ENCODE measurements at regions not wholly inside any gene's neighbourhood (a gene's known extent, or its start where the extent isn't known, plus 50 kb on each side); places are given as distances from the start of the nearest gene placed in this dataset.

DNA sequence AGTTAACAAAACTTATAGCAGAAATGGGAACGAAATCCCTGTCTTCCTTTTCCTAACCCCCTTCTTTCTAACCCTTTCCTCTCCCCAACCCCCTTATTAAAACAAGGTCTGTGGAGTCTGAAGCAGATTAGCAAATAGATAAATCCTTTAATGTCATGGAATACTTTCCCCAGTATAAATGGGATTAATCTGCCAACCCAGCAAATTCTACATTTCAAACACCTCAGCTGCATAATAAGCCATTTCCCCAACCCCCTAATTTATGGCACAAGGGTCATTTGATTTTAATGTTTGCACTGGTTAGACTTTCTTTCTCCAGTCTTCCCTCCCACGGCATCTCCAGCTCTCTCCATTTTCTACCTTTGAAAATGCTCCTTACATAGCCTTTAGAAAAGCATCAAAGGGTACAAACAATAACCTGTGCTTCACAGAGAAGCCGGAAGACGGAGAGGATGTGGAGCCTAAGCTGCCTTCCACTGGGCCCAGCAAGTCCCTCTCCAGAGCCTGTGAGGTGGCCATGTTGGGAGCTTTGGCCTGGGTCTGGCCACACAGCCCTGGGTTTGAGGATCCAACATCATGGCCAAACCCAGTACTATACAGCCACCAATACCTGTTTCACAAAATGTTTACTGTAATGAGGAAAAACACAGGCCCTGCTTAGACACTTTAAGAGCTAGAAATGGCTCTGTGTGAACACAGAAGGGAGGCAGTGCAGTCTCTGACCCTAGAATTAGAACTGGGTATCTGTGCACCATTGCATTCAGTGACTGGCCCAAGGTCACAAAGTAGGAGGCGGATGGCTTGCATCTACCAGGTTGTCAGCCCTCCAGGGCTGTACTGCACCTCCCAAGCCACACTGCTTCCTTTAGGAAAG lies 56.9 kb upstream of the SPRY1 start:
- no peak for DNase-seq

DNA sequence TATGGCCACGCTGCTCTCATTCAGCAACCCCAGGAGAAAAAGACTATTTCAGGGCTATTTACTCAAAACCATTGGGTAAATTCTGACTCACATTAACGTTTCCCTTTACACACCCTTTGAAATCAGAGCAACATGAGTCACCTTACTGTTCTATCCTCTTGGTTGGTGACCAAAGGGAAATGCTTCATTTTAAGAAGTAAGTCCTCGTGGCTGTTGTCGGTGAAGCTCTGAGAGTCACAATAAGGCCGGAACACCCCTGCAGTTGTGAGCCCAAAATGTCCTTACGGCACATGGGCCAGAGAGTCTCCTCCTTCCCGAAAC lies 56.3 kb upstream of the SPRY1 start:
- peak; percentile 9 for DNase-seq

DNA sequence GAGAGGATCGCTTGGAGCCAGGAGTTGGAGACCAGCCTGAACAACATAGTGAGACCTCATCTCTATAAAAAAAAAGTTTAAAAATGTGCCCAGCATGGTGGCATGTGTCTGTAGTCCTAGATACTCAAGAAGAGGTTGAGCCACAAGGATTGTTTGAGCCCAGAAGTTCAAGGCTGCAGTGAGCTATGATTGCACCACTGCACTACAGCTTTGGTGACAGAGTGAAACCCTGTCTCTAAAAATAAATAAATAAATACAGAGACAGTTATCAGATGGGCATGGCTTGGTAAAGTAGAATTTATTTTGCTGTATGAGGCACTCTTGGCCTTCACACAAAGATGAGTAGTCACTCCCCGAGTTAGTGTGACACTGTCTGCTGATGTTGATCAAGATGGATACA lies 54.1 kb upstream of the SPRY1 start:
- DNase-seq = no peak

DNA sequence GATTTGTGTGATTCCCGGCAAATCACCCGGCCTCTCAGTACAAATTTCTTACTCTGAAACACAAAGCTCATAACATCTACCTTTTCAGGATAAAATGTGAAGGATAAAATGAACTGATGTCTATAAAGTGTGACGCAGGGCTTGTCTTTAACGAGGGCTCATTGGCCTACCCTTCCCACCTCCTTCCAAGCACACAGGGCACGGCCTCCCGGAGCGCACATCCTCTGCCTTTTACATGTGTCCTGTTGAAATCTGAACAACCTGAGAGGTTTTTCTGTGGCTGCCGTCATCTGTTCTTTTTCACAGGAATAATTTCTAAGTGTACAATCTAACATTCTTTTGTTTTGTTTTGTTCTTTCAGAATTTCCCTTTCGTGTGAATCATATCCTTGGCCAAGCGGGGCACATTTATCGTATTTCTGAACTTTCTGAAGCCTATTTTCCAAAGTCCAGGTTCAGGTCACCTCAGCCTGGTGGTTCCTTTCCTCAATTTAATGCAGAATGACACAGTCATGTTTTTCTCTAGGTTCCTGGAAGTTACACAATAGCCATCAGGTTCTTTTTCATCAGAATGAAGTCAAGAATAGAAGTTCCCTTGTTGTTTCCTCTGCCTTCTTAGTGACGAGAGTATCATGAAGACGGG lies 53.1 kb upstream of the SPRY1 start:
- DNase-seq = no peak

DNA sequence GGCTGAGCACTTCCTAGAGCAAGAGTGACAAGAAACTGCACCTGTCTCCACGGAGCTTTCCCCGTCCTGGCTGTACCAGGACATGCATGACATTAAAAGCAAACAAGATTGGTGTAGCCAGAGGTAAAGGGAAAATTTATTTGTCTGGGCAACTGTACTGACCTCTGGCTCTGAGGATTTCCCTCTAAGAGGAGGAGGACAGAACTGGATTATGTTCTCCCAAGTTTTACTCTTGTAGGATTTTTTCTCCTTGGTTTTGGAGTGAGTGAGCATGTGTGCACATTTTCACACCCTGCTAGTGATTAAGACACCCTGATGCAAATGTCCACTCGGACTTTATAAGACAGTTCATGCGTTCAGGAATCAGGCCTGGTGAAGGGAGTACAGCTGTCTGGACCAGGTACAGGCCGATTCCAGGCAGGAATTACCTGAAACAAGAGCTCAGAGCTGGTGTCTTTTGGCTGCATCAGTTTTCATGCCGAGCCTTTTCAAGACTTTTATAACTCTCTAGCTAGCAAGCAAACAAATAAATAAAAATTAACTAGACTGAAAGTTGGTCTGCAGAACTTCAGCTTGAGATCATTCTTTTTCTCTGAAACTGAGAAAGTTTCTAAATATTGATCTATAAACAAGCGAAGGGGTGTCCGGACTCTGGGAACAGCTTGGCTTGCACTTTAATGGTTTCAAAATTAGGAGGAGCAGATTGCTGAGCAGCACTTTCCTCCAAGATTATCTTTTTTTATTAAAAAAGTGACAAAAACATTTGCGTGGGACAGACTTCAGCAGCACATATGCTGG lies 51.3 kb upstream of the SPRY1 start:
- DNase-seq = no peak

DNA sequence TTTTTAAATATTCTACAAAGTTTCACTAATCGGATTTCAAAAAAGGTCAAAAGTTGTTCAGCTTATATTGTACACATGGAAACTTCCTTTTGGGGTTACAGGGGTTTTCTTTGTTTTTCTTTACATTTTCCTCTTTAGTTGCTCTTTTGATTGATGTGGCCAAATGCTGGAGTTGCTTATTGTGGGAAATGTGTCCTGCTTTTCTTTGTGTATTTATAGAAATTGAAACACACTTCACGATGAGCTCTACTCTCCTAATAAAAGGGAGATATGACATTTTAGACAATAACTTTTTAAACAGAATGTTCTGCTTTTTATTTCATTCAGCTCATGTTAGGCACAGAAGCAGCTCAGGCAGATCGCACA lies 50.7 kb upstream of the SPRY1 start:
- DNase-seq = no peak

DNA sequence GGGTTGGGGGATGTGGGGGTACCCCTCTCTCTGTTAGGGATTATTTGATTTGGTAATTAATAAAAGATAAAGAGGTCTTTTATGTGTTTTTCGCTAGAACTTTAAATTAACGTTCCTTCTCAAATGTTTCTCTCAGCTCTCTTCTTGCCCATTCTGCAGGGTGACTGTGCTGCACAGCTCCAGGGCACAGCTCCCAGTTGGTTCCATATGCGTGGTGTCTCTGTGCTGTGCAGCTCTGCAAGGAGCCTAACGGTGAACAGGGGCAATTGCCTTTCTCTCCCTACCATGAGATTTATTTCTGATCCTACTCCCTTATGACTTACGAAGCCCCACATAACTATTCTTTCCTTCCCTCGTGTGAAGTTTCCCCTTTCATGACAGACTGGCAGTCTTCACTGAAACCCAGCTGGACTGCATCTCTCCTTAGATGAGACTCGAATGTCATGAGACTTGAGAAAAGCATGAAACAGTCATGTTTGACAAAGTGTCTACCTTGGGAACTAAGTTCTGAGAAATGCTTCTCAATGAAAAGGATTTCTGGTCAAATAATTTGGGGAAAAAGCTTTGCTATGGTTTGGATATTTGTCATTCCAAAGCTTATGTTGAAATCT lies 50.2 kb upstream of the SPRY1 start:
- DNase-seq = no peak
